Fibroblast of skin of back (primary cell): ENCODE measurements at regions not wholly inside any gene's neighbourhood (a gene's known extent, or its start where the extent isn't known, plus 50 kb on each side); places are given as distances from the start of the nearest gene placed in this dataset.
"Not testable (repeated sequence)": the region's sequence is repeated elsewhere in the genome, so short reads cannot be mapped to it uniquely, and the experiment has no call there.

Source experiments
- DNase-seq: peaks from one replicate; pipeline ENCODE4 v3.0.0-alpha.2; 2013

DNA sequence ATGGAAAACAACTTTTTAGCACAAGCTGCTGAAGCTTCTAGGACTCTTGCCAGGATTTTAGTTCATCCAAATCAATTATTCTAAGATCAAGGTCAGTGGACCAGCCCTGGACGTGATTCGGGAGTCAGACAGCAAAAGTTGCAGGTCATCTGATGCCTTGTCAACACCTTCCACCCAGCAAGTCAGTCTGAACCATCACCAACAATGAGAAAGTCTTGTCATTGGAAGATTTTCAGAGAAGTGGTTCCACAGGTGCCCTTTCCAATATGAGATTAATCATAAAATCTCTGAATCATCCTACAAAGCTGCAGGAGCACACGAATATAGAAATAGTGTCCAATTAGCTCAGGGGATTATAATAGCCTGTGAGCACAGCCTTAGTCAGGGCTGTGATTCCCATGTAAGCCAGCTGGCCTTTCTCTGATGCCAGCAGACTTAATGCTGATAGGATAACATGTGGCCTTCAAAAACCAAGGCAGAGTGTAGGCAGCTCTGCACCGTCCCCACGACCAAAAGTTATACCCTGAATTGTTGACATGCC, 445.0 kb upstream of the TRPC7 start:
- DNase-seq, result peak; percentile 63

DNA sequence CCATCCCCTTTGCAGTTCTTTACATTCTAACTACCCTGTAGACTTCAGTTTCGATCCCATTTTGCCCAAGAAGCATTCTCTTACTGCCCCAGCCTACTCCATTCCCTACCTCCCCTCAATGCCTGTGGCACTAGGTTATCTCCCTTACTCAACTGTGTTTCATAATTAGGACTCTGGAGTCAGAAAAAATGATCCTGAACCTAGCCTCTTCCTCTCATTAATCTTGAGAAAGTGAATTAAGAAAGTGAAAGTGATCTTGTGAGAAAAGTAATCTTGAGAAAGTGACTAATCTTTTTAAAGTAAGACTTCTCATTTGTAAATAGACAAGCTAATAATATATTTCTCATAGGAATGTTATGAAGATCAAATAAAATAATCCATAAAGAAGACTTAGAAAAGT, 444.0 kb upstream of the TRPC7 start:
- no peak for DNase-seq

DNA sequence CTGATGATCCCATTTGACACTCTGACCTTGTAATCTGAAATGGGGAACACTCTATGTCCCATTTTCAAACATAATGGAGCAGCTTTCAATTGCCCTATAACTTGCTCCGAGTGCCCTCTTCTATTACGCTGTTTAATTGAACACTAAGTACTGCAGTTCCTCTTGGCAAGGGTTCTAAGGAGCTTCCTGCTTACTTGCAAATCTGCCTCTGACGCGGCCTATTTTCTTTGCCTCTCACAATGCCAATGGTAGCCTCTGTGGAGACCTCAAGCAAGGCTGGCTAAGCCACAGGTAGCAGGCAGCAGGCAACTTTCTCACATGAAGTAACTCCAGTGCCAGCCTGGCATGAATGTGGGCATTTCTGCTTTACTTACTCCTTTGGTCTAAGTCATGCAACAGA, 443.4 kb upstream of the TRPC7 start:
- DNase-seq, result no peak

GRCh38 chr5:136805466-136805865, 440.1 kb upstream of the TRPC7 start:
- DNase-seq, result no peak

- peak; percentile 35 for DNase-seq
Measured at GRCh38 chr5:136802383-136802782, 437.0 kb upstream of the TRPC7 start.

DNA sequence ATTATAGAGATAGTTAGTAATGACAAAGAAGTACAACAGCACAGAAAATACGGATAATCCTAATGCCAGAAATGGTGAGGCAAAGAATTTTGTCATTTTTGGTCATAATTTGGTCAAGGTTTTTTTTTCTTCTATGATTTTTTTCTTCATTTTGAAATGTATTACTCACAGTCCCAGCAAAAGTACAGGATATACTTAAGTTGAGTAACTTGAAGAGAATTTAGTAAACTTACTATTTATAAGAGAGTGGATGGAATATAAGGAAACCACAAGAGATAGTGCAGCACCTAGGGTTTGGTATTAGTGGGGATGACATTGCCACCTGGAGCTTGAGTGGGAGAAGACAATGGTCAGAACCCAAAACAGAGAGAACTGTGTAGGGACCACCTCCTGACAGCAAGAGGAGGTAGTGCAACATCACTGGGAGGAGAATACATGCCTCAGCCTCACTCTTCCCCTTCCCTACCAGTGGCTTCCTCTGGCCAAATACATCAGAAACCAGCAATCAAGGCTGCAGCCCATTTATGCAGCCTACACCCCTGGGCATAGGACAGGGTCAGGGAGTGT, 434.5 kb upstream of the TRPC7 start:
- peak; percentile 47 for DNase-seq

- DNase-seq, result no peak
Measured at GRCh38 chr5:136793300-136793699, 428.0 kb upstream of the TRPC7 start.

DNA sequence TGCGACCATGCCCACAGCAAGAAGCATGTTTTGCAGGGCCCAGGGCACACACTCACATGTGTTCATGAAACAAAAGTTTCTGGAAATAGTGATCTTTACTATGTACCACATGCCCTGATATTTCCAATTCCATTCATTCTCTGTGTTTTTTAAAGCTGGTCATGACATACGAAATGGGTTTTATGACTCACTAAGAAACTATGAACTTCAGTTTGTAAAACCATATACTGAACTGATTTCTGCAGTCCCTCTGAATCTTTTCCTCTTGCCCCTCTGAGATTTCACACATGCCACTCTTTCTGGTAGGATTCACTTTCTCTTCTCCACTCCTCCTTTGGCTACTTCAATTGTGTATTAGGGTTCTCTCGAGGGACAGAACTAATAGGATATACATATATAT, 416.1 kb upstream of the TRPC7 start:
- peak; percentile 86 for DNase-seq

DNA sequence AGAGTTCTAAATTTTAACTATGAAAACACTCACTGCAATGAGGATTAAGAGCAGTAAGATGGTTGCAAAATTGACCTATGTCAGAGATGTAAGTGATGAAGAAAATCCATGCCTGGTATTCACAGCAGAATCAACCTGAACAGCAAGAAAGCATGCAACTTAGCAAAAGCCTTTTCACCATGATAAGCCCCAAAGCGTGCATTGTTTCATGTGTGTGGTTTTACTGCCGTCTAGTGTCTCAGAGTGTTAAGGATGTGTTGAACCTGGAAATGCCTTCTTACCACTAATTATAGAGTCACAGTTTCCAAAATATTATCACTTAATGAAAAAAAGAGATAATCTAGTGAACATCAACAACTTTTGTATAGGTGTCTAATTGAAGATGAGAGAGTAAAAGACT, 415.2 kb upstream of the TRPC7 start:
- no peak for DNase-seq

DNA sequence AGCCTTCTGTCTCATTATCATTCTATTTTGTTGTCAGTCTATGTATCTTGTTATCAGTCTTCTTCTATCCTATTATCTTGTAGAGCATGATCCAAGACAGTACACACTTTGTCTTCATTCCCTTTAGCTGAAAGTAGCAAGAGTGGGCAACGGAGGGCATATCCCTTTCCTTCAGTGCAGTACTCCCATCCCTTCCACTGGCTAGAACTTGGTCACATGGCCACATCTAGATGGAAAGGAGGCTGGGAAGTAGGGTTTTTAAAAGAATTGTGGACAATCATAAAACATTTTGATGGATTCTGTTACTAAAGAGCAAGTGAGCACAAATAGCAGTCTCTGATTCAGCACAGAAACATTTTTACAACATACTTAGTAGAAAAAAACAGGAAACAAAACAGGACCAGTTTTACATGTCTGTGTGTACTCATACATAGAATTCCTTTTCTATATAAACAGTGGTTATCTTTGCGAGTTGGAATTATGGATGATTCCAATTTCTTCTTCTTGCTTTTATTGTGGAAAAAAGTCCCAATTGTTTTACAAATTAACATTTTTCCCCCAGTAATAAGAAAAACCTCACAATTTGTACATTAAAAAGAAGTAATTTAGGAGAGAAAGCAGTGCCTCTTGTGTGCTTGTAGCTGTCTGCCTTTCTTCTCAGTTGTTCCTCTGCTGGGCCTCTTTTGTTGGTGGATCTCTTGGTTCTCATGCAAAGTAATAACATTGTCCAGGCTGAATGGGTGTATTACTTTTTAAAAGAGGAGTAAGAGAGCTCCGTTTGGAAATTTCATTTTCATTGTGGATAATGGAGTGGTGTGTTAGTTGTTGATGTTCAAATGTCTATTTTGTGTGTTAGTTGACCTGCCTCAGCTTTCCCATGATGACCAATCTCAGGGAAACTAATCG, 410.9 kb upstream of the TRPC7 start:
- DNase-seq, result peak; percentile 80

GRCh38 chr5:136772491-136772890, 407.1 kb upstream of the TRPC7 start:
- no peak for DNase-seq

DNA sequence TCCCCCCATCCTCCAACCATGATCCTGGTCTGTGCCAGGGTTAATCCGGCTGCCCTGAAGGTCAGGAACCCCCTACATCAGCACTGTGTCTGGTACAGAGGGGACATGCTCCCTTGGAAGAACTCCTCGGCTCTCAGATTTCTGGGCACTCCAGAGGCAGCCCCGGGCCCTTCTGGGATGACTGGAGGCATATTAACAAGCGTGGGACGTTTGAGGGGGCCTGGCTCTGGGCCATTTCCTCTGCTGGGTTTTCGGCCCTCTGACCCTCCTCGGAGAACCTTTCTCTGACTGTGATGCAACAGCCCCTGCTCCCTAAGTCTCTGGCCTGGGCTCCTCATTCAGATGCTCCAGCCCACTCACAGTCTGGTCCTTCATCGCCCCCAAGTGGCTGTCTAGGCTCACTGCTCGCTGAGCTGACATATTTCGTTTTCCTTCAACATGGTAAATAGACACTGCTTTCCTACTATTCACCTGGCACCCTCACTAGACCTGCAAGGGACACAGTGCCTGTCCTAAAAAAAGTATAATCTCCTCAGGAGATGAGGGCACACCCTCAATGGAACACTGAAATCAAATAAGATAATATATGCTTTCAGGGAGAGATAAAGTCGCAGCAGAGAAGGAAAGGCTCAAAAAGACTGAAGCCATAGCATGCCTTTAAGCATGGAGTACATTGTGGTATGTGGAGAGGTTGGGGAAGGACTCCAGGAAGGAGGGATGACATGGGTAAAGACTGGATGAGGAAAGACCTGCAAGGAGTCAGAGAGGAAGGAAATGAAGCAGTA, 404.7 kb upstream of the TRPC7 start:
- DNase-seq, result peak; percentile 73

GRCh38 chr5:136769093-136769492, 403.7 kb upstream of the TRPC7 start:
- no peak for DNase-seq

DNA sequence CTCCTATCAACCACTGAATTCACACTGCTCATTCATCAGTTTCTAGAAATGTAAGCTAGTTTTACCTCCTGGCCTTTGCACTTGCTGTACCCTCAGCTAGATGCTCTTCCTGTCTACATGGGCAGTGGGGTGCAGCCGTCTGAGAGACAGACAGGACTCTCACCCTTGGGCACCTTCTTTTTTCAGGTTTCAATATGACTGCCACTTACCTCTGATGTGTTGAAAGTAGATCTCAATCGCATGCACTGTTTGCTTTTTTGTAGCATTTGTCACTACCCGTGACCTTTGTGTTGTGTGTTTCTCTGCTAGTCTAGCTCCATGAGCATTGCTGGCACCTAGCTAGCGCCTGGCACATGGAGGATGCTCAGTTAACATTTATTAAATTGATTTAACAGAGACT, 403.1 kb upstream of the TRPC7 start:
- no peak for DNase-seq

- peak; percentile 73 for DNase-seq
Measured at GRCh38 chr5:136766456-136766855, 401.1 kb upstream of the TRPC7 start.

DNA sequence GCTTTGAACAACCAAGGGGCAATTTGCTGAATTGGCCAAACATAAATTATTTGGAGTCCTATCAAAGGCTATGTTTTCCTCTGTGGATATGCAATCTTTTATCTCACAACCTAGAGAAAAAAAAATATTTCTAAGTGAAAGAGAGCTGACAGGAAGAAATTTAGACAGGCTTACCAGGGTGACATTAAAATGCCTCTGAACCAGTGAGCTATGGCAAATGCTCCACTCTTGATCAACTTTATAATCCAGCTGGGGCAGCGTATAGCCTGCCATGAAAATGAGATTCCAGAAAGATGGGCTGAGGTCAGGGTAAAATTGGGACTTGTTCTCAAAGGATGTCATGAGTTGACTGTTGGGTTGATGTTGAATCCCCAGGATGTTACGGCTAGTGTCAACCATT, 399.3 kb upstream of the TRPC7 start:
- DNase-seq, result no peak

- DNase-seq, result no peak
Measured at GRCh38 chr5:136763548-136763947, 398.2 kb upstream of the TRPC7 start.

- DNase-seq, result no peak
Measured at GRCh38 chr5:136754216-136754615, 388.9 kb upstream of the TRPC7 start.

DNA sequence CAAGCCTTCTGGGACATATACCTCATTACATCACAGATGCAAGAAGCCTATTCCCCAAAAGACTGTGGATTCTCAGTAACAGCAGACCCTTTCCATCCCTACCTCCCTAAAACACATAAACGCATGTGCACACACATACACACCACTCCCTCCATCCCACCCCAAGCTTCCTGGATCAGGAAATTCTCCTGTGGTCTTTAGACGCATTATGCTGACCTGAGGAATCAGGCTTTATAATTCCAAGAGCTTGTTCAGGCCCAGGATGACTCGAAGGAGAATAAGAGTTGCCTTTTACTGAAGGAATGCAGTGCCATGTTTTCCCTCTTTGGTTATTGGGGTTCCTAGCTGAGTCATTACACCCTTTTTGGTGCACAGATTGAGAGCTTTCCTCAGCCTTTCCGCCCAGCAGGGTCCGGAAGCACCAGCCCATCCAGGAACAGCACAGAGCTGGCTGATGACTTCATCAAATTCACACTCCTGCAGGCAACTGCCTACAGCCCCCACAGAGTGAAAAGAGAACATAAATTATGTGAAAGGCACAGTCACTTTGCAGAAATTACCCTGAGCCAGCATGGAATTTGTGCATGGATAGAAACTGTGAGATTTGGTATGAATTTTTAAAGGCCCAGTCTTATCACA, 385.0 kb upstream of the TRPC7 start:
- peak; percentile 60 for DNase-seq

DNA sequence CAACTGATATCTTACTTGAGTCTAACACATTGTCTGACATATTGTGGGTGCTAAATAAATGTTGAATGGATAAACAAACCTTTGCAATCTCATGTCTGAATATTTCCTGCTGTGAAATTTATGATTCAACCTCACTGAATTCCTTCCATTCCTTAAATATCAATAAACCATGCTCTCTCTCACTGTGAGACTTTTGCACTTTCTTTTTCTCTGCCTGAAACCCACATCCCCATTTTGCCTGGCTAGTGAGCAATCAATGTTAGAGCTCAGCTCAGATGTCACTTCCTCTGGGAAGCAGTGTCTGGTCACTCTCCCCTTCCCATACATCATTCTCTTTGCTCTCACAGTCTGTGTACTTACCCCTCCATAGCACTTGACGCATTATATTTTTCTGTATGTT, 383.7 kb upstream of the TRPC7 start:
- DNase-seq, result peak; percentile 84

DNA sequence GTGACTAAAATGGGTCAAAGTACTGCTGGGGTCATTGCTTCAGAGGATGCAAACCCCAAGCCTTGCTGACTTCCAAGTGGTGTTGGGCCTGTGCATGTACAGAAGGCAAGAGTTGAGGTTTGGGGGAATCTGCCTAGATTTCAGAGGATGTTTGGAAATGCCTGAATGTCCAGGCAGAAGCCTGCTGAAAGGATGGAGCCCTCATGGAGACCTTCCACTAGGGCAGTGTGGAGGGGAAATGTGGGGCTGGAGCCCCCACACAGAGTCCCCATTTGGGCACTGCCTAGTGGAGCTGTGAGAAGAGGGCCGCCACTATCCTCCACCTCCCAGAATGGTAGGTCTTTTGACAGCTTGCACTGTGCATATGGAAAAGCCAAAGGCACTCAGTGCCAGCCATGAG, 377.7 kb upstream of the TRPC7 start:
- no peak for DNase-seq

DNA sequence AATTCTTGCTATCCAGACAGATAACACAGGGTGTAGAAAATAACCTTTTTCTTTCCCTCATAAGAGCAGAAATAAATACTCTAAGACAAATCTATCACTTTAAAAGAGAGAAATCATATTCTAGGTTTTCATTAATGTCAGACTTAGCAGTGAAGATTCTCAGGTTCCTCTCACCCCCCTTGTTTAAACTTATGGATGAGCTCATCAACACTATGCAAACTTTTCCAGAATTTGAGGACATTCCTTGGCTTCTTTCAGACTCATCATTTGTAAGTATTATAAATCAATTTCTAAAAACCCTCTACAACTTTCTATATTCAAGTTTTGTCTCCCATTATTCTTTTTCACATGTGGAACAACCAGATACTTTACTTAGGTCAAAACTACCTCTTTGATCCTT, 374.9 kb upstream of the TRPC7 start:
- DNase-seq, result peak; percentile 55

- not testable (repeated sequence) for DNase-seq
Measured at GRCh38 chr5:136739271-136739670, 373.9 kb upstream of the TRPC7 start.
